Esophagus squamous epithelium (tissue), 5 donors: ENCODE measurements at regions not wholly inside any gene's neighbourhood (a gene's known extent, or its start where the extent isn't known, plus 50 kb on each side); places are given as distances from the start of the nearest gene placed in this dataset.

Source experiments
- DNase-seq: peaks from one replicate; lab custom pipeline; 2025; lab: John Stamatoyannopoulos, UW
- H3K27ac ChIP-seq, 4 donors: fragments of 200-600 bp; sonication (generic); one replicate each; pipeline ENCODE4 v1.5.1; 2016 to 2019; ENCODE audit warnings: mild to moderate bottlenecking in 1 of 4
- H3K27me3 ChIP-seq, 4 donors: fragments of 200-600 bp; sonication (generic); 1 replicate in 3 of 4; 2 replicates in 1 of 4; pipeline versions ENCODE4 v1.5.1 to v1.6.0; 2017 to 2021; ENCODE audit warnings: antibody characterized with exemption in 1 of 4
- H3K36me3 ChIP-seq, 3 donors: fragments of 200-600 bp; sonication (generic); one replicate each; pipeline ENCODE4 v1.5.1; 2016 to 2019
- H3K4me1 ChIP-seq, 3 donors: fragments of 200-600 bp; sonication (generic); one replicate each; pipeline ENCODE4 v1.5.1; 2017 to 2019
- H3K4me3 ChIP-seq, 4 donors: fragments of 200-600 bp; sonication (generic); 1 replicate in 3 of 4; 2 replicates in 1 of 4; pipeline ENCODE4 v1.5.1; 2016 to 2019; ENCODE audit warnings: mild to moderate bottlenecking in 2 of 4, moderate library complexity in 1 of 4
- H3K9me3 ChIP-seq, 3 donors: fragments of 200-600 bp; sonication (generic); one replicate each; pipeline ENCODE4 v1.5.1; 2016 to 2019
- POLR2A ChIP-seq, 4 donors: fragments of 450-650 bp; IDR thresholded peaks; one replicate each; pipeline ENCODE4 v1.6.1; 2017; ENCODE audit warnings: antibody characterized with exemption in 4 of 4, mild to moderate bottlenecking in 4 of 4, moderate library complexity in 3 of 4
- WGBS, 2 donors: methylation state at CpG; one replicate each; pipeline ENCODE4 v1.1.5; 2018; 5-methylcytosine and 5-hydroxymethylcytosine counted together
- intact Hi-C: fragments of 100-400 bp; cut with DNase I; formaldehyde crosslinking; loops from one replicate; pipeline ENCODE4 v1.15.0; 2022
- small RNA-seq, 4 donors: library from RNA; depleted of rRNA; stranded (forward); fragments of <200 nt; gene quantifications; one replicate each; pipeline ENCODE3, GENCODE V24; 2016
- TF ChIP-seq, protein P1 (sequence below), 6 experiments: fragments of 450-650 bp in 4 of 6; fragments of 200-600 bp in 2 of 6; sonication (generic) in 2 of 6; IDR thresholded peaks; one replicate each; pipeline ENCODE4 v1.5.1; 2016 to 2019; ENCODE audit warnings: antibody characterized with exemption in 6 of 6, mild to moderate bottlenecking in 4 of 6, moderate library complexity in 4 of 6
- donor health status: DM: yes; HTN: yes; CAD: no.

DNA sequence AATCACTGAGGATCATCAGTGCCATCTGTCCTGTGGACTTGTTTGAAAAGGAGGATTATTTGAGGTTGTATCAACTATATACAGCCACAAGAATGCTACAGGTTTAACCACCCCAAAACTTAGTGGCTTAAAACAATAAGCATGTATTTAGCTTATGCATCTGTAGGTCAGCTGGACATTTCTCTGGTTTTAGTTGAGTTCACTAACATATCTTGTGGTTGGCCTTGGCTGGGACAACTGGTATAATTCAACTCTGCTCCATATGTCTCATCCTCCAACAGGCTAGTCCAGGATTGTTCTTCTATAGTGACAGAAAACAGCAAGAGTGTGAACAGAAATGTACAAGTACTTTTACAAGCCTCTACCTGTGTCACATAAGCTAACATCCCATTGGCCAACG is 49.9 kb upstream of the SOX6 start:
- Histone ChIP-seq H3K36me3 (no peaks in the 10 kb centered on the region), H3K4me1 (peaks cover 0 to 6% (median 0%) of the 10 kb centered on the region in 3 donors), H3K9me3 (no peaks in the 10 kb centered on the region), H3K27me3 (no peaks in the 10 kb centered on the region), H3K4me3 (no peak overlapping the region), H3K27ac (no peak overlapping the region)
- no peak for TF ChIP-seq POLR2A (IDR thresholded peaks at IDR 0.05)
- TF ChIP-seq, protein P1, sequence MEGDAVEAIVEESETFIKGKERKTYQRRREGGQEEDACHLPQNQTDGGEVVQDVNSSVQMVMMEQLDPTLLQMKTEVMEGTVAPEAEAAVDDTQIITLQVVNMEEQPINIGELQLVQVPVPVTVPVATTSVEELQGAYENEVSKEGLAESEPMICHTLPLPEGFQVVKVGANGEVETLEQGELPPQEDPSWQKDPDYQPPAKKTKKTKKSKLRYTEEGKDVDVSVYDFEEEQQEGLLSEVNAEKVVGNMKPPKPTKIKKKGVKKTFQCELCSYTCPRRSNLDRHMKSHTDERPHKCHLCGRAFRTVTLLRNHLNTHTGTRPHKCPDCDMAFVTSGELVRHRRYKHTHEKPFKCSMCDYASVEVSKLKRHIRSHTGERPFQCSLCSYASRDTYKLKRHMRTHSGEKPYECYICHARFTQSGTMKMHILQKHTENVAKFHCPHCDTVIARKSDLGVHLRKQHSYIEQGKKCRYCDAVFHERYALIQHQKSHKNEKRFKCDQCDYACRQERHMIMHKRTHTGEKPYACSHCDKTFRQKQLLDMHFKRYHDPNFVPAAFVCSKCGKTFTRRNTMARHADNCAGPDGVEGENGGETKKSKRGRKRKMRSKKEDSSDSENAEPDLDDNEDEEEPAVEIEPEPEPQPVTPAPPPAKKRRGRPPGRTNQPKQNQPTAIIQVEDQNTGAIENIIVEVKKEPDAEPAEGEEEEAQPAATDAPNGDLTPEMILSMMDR (IDR thresholded peaks at IDR 0.05): no peak
- intact Hi-C loops: no loop called here
- no peak for DNase-seq
- 60 to 94% methylated on average over 1 of the region's 1 CpG for WGBS, 2 donors

Small RNA genes lying in the stretch of these regions (small RNA-seq; reads per million reads assigned to genes)
- 0 reads per million in 4 donors for gene RN7SL188P
